Eye (tissue), 1 donor: ENCODE measurements at regions not wholly inside any gene's neighbourhood (a gene's known extent, or its start where the extent isn't known, plus 50 kb on each side); places are given as distances from the start of the nearest gene placed in this dataset.

Experiments
- DNase-seq: peaks from one replicate; pipeline ENCODE4 v3.0.0-alpha.2; 2015

DNA sequence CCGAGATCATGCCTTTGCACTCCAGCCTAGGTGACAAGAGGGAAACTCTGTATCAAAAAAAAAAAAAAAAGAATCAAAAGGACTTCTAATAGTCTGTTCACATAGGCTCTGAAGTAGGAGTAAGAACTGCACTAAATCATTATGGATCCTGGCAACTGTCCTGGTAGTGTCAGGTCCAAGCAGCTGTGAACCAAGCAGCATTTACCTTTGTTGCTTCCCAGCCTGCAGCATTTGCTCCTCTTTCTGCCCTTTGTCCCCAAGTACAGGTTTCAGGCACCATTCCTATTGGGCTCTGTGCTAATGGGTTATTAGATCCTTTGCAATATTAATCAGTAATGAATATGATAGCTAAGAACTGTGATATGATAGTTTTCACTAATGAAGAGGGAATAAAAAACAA, 77.4 kb upstream of the NBEA start:
- no peak for DNase-seq

DNA sequence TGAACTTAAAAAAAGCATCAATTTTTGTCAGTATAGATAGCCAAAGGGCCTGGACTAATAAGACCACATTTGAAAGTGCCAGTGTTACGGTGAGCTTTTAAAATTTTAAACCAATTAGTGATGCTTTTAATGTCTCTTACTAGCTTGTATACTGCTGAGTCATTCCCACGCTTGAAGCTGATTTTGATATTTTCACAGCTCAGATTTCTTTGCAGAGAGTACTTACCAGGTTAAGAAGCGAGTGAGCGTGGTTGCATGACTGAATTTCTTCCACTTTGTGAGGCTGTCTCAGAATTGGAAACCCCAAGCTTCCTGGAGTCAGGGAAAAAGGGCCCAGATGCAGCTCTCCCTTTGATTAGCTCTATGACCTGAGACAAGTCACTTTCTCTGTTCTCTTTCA, 74.5 kb upstream of the NBEA start:
- DNase-seq: no peak

DNA sequence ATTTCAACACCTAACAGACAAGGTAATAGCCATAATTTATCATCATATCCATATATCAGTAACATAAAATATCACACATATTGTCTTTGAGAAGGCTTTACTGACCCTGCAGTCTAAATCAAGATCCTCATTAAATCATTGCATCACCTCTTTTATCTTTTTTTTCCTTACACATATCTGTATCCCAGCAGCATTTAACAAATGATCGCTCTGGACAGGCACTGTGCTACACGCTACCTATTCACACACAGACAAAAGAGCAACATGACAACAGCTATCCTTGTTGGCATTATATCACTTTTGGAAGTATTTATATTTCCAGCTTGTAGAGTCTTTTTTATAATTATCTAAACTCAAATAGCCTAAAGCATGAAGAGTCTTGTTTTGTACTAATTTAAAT, 73.3 kb upstream of the NBEA start:
- no peak for DNase-seq

DNA sequence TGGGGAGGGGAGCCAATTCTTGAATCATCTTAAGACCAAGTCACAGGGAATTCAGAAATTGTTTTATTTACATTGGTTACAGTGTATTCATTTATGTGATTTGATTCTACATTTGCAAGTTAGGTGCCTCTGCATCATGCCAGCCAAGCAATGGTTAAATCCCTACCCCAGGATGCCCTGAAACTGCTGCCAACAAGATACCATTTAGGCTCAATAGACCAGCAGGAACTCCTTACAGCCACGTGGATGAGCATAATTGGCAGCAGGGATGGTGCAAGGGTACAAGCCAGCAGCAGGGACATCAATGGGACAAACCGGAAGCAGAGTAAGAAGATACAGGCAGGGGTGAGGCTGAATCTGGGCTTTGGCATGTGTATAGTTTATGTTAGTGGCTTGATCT, 72.4 kb upstream of the NBEA start:
- DNase-seq: no peak

DNA sequence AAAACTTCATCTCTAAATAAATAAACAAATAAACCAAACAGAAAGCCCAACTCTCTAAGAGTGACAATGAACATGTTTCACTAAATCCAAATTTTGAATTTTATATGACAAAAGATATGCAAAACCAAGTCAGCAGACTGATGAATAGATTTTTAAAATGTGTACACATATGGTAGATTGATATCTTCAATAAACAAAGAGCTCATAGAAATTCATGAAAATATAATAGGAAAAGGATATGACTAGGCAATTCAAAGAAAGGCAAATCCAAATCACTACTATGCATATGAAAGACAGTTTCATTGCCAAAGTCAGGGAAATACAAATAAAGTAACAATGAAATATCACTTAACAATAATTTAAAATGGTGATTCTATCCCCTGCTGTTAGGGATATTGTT, 63.7 kb upstream of the NBEA start:
- DNase-seq: no peak

DNA sequence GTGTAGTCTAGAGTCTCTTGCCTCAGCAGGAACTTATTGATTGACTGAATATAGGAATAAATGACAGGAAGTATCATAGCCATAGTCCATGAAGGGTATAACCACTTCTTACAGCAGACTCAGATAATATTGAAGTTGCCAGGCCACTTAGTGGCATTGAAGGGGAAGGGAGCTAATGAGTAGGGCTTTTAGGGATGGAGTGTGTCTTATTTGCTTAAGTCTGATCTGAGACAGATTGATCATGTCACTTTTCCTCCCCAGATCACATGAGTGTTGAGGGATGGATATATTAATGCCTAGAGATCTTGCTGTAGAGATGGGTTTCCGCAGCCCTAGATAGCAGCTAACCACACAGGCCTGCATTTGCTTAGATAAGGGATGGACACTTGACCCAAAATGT, 62.2 kb upstream of the NBEA start:
- peak; percentile 85 for DNase-seq

DNA sequence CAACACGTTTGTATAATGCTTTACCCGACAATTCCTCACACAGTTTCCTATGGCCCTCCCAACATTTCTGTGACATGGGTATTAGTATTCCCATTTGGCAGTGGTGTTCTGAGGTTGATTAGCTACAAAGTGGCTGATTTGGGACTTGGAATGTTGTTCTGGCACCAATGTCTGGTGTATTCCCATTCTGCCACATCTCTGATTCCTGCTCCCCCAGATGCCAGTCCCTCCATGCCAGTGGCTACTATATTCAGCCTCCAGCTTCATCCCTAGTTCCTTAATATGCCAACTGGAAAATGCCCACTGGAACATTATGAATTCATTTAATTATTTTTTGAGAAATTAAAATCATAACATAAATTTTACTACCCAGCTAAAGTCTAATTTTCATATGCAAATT, 60.6 kb upstream of the NBEA start:
- no peak for DNase-seq

DNA sequence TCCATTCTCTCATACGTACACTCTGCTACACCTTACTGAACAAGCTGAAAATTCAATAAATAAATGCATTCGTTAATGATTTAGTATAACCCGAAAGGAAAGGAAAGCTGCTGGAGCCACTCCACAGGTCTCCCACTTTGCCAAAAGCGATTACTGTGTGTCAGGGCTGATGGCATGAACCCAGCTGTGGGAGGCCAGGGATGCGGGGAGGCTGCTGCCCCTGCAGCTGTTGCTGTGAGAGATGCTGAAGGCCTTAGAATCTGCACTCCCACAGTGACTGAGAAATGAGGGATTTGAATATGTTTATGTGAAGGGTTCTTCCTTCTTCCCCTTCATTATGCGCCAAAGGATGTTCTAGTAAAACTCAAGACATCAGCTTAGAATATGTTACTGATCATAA, 58.7 kb upstream of the NBEA start:
- peak; percentile 63 for DNase-seq

DNA sequence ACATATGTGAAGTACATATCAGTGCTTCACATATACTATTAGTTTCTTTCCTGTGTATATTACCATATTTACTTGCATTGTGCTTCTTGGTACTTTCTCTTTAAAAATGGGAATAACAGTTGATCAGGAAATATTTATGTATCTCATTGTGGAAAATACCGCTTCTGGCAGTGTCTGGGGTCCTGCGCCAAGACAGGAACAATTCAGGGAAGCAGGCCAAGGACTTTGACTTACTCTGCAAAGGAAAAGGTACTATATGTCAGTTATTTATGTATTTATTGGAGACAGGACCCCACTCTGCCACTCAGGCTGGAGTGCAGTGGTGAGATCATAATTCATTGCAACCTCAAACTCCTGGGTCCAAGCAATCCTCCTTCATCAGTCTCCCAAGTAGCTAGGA, 57.7 kb upstream of the NBEA start:
- DNase-seq: no peak

DNA sequence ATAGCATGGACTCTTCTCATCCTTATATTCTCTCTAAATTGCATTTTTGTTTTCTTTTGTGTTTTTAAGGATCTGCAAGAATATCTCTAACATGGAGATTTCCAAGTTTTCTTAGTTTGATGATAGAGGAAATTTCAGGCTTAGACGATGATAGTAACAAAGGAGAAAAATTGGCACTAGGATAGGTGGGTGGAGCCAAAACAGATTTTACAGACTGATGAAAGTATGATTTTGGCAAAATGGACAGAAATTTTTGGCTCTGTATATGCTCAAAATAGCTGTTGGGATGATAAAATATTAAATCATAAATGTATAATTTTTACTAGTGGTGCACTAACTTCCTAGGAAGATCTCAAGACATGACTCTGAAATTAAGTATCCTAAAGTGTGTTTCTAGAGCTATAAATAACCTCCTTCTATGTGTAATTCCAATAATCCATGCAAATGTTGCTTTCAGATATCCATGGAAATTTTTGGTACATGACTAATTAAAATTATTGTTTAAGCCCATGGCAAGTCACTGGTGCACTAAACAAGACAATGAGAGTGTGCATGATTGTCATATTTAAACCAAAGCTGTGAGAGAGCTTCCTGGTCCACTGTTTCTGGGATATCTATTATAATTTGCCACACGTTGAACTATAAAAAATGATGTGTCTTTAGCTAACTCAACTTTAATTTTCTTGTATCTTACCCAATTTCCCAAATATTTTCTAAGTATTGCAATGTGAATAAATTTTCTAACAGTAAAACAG, 55.8 kb upstream of the NBEA start:
- DNase-seq: no peak

DNA sequence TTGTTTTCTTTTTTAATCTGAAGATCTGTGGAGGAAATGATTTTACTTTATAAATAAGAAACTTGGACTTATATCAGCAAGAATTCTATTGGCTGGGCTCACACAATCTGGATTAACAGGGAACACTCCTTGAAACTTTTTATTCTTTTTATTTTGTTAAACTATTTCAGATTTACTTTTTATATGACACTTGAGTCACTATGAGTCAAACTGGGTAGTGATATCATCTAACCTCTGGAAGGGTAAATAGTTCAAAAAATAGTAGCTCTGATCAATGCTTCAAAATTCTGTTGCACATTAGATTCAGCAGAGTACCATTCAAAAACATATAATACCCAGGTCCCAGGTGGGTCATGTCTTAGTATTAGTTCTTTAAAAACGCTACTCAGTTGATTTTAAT, 55.1 kb upstream of the NBEA start:
- DNase-seq: no peak
